K562 (cell line): ENCODE measurements at regions not wholly inside any gene's neighbourhood (a gene's known extent, or its start where the extent isn't known, plus 50 kb on each side); places are given as distances from the start of the nearest gene placed in this dataset.

ENCODE experiments used
- ATAC-seq: fragments of 200-7000 bp; cut with Tn5 transposase; 3 replicates; pipeline ENCODE4 v1.9.1; 2020; ENCODE audit warnings: moderate library complexity
- BruUV-seq: library from RNA; stranded (reverse); fragments of 400-500 nt; replicated peaks from 2 replicates; lab custom pipeline; 2021; lab: Mats Ljungman, UMichigan
- CTCF ChIA-PET: fragments of 300-600 bp; formaldehyde crosslinking; extraction: SDS; loops from one replicate; lab custom pipeline; 2021; ENCODE audit warnings: low intra/inter-chr PET ratio; lab: Yijun Ruan, JAX
- POLR2A ChIA-PET: fragments of 300-600, 350-650 bp; sonication (Branson Sonifier 250); formaldehyde crosslinking; extraction: SDS; loops from one replicate; lab custom pipeline; 2021; ENCODE audit warnings: antibody characterized with exemption, inconsistent platforms; lab: Yijun Ruan, JAX
- DNase-seq, 4 experiments: peaks; one replicate each; pipeline versions ENCODE4 v3.0.0 to v3.0.0-alpha.2; 2011 to 2018; ENCODE audit warnings: low spot score in 3 of 4, mixed read lengths in 3 of 4; ENCODE audit errors: extremely low read depth in 1 of 4
- FAIRE-seq: peaks from 2 replicates; lab custom pipeline; 2011; peaks lifted over from hg19 to GRCh38; lab: Jason Lieb, UNC
- H2AFZ ChIP-seq: 2 replicates; pipeline ENCODE4 v1.6.0; 2011; ENCODE audit warnings: low read depth, low read length, control low read depth, inconsistent platforms
- H3K27ac ChIP-seq: fragments of 200-600 bp; 3 replicates; pipeline ENCODE4 v1.8.0; 2011; ENCODE audit warnings: low read depth, mild to moderate bottlenecking, control low read depth, inconsistent platforms, low read length, moderate library complexity, mixed read lengths; ENCODE audit errors: extremely low read depth
- H3K27me3 ChIP-seq, 2 experiments: fragments of 300-600 bp in 1 of 2; 2 replicates in 1 of 2; 3 replicates in 1 of 2; pipeline versions ENCODE4 v1.6.0 to v1.8.0; 2011; ENCODE audit warnings: inconsistent platforms in 2 of 2, low read length in 2 of 2, mild to moderate bottlenecking in 1 of 2, mixed read lengths in 1 of 2, moderate library complexity in 1 of 2; ENCODE audit not compliant: control insufficient read depth in 2 of 2, insufficient read depth in 2 of 2
- H3K36me3 ChIP-seq: fragments of 300-600 bp; 3 replicates; pipeline ENCODE4 v1.8.0; 2011; ENCODE audit warnings: mild to moderate bottlenecking, low read length, inconsistent platforms; ENCODE audit not compliant: control insufficient read depth, insufficient read depth
- H3K4me1 ChIP-seq, 2 experiments: fragments of 200-600 bp in 1 of 2; replicated peaks in 1 of 2; 2 replicates in 1 of 2; 3 replicates in 1 of 2; pipeline versions ENCODE4 v1.5.1 to v1.8.0; 2011; ENCODE audit warnings: inconsistent platforms in 2 of 2, low read length in 2 of 2, mild to moderate bottlenecking in 1 of 2, mixed read lengths in 1 of 2, moderate library complexity in 1 of 2; ENCODE audit not compliant: control insufficient read depth in 2 of 2, insufficient read depth in 2 of 2
- H3K4me2 ChIP-seq: 2 replicates; pipeline ENCODE4 v1.6.1; 2011; ENCODE audit warnings: low read length, control low read depth, inconsistent platforms, mixed read lengths; ENCODE audit not compliant: insufficient read depth
- H3K4me3 ChIP-seq: fragments of 200-600 bp; sonication (generic), shearing (Covaris generic); 2 replicates; pipeline ENCODE4 v1.5.1; 2016; ENCODE audit warnings: control low read depth, inconsistent platforms
- H3K79me2 ChIP-seq: fragments of 200-600 bp; 3 replicates; pipeline ENCODE4 v1.8.0; 2011; ENCODE audit warnings: low read length, inconsistent platforms; ENCODE audit not compliant: control insufficient read depth, insufficient read depth
- H3K9ac ChIP-seq, 2 experiments: 2 replicates each; pipeline versions ENCODE4 v1.6.0 to v1.6.1; 2011; ENCODE audit warnings: low read depth in 2 of 2, low read length in 2 of 2, control low read depth in 1 of 2, inconsistent platforms in 1 of 2, mild to moderate bottlenecking in 1 of 2, mixed read lengths in 1 of 2; ENCODE audit not compliant: insufficient read depth in 1 of 2
- H3K9me1 ChIP-seq: one replicate; pipeline ENCODE4 v1.6.0; 2011; ENCODE audit warnings: inconsistent platforms, mild to moderate bottlenecking, low read length, moderate library complexity; ENCODE audit not compliant: control insufficient read depth, insufficient read depth
- H3K9me3 ChIP-seq: replicated peaks from 2 replicates; pipeline ENCODE4 v1.5.1; 2011; ENCODE audit warnings: low read depth, low read length, inconsistent platforms; ENCODE audit not compliant: control insufficient read depth, insufficient read depth
- H4K20me1 ChIP-seq: replicated peaks from 2 replicates; pipeline ENCODE4 v1.6.1; 2011; ENCODE audit warnings: low read length, inconsistent platforms, mixed read lengths; ENCODE audit not compliant: control insufficient read depth, insufficient read depth
- BACH1 ChIP-seq: fragments of 200-800 bp; sonication (Bioruptor generic); IDR thresholded peaks from 2 replicates; pipeline ENCODE4 v1.6.1; 2016; ENCODE audit warnings: missing genetic modification characterization, missing compliant biosample characterization
- CHAMP1 ChIP-seq: fragments of 450-650 bp; IDR thresholded peaks from 2 replicates; pipeline ENCODE4 v1.6.1; 2016; ENCODE audit warnings: mild to moderate bottlenecking
- JUN ChIP-seq, 2 experiments: sonication (generic) in 1 of 2; formaldehyde crosslinking in 1 of 2; IDR thresholded peaks; 2 replicates each; pipeline versions ENCODE4 v1.6.1 to v1.8.0; 2012 to 2022; ENCODE audit warnings: borderline replicate concordance in 2 of 2, mild to moderate bottlenecking in 2 of 2, improper control_type of control experiment in 1 of 2, low read depth in 1 of 2, low read length in 1 of 2, missing genetic modification reagents in 1 of 2
- MLX ChIP-seq, 2 experiments: fragments of 450-650 bp in 1 of 2; sonication (generic) in 1 of 2; formaldehyde crosslinking; conservative IDR thresholded peaks; 2 replicates each; pipeline versions ENCODE4 v1.4.0 to v1.8.1; 2020 to 2022; ENCODE audit warnings: mild to moderate bottlenecking in 1 of 2, missing genetic modification reagents in 1 of 2
- WGBS: fragments of 100-300 bp; shearing (Covaris generic); methylation state at CpG from one replicate; pipeline ENCODE4 v1.1.6; 2016; ENCODE audit warnings: low coverage, mixed read lengths; ENCODE audit not compliant: insufficient coverage; ENCODE audit errors: missing lambda C conversion rate; 5-methylcytosine and 5-hydroxymethylcytosine counted together
- in situ Hi-C: fragments of 300-500 bp; cut with MboI; formaldehyde crosslinking; loops from 4 replicates; pipeline ENCODE4 v1.15.0; 2018; ENCODE audit warnings: inconsistent platforms, mixed read lengths
- intact Hi-C: fragments of 100-400 bp; cut with micrococcal nuclease; formaldehyde crosslinking; loops from 2 replicates; pipeline ENCODE4 v1.14.2; 2022

GRCh38 chr5:40428815-40429214 is 250.9 kb upstream of the PTGER4 start (continued):
- TF ChIP-seq MLX (CRISPR knock-in tag; conservative IDR thresholded peaks at IDR 0.05) (no peak), JUN (IDR thresholded peaks at IDR 0.05; ENCODE audit: borderline replicate concordance, low read depth, low read length) (no peak), JUN (CRISPR knock-in tag; IDR thresholded peaks at IDR 0.05; ENCODE audit: borderline replicate concordance) (no peak), CHAMP1 (no peak)

- H2AFZ ChIP-seq: no peak overlapping the region
- in situ Hi-C loops: no loop called here
- TF ChIP-seq BACH1: no peak
- TF ChIP-seq, all 486 proteins: peak for 0
- Histone ChIP-seq H3K27ac (no peak overlapping the region), H3K9me3 (no peaks in the 10 kb centered on the region), H3K4me3 (no peak overlapping the region), H3K9ac (no peak overlapping the region), H3K27me3 (no peaks in the 10 kb centered on the region), H3K36me3 (no peaks in the 10 kb centered on the region), H3K79me2 (no peaks in the 10 kb centered on the region), H3K4me1 (no peaks in the 10 kb centered on the region), H3K9me1 (no peaks in the 10 kb centered on the region), H3K4me2 (no peak overlapping the region), H4K20me1 (no peaks in the 10 kb centered on the region)
- DNase-seq (no peak), ATAC-seq (no peak), FAIRE-seq (no peak)
- intact Hi-C loops: no loop called here
- ChIA-PET CTCF (no interaction called here), POLR2A (no interaction called here)
- BruUV-seq: no TSS peak
- WGBS: 0% methylated on average over 1 of the region's 1 CpG
These were observed 251.6 kb upstream of the PTGER4 start for GRCh38 chr5:40428126-40428525.
